GM18505 (cell line): ENCODE measurements at regions not wholly inside any gene's neighbourhood (a gene's known extent, or its start where the extent isn't known, plus 50 kb on each side); places are given as distances from the start of the nearest gene placed in this dataset.
"Not testable (repeated sequence)": the region's sequence is repeated elsewhere in the genome, so short reads cannot be mapped to it uniquely, and the experiment has no call there.

Source experiments
- ATAC-seq: cut with Tn5 transposase; IDR thresholded peaks from one replicate; pipeline ENCODE4 v1.9.1; 2021; ENCODE audit not compliant: unreplicated experiment
- POLR2A ChIP-seq: IDR thresholded peaks from 4 replicates; pipeline ENCODE4 v1.6.1; 2011; ENCODE audit warnings: borderline replicate concordance; ENCODE audit not compliant: insufficient read depth, insufficient read length; ENCODE audit errors: extremely low read depth

- no peak for TF ChIP-seq POLR2A
These were observed 213.9 kb downstream of the DHX15 start for GRCh38 chr4:24370421-24370820.

GRCh38 chr4:24369507-24370029 is 214.8 kb downstream of the DHX15 start:
- no peak for ATAC-seq
- TF ChIP-seq POLR2A: no peak

More at GRCh38 chr4:24370421-24370820, 213.9 kb downstream of the DHX15 start:
- ATAC-seq: no peak

- TF ChIP-seq POLR2A: no peak
- ATAC-seq: no peak
These were observed 215.6 kb downstream of the DHX15 start for GRCh38 chr4:24368801-24369200.

GRCh38 chr4:24364852-24365251 is 219.5 kb downstream of the DHX15 start:
- no peak for TF ChIP-seq POLR2A
- no peak for ATAC-seq

GRCh38 chr4:24364249-24364648 is 220.1 kb downstream of the DHX15 start:
- no peak for TF ChIP-seq POLR2A
- no peak for ATAC-seq

GRCh38 chr4:24363751-24364150 is 220.6 kb downstream of the DHX15 start:
- ATAC-seq: no peak

GRCh38 chr4:24352112-24352511 is 232.2 kb downstream of the DHX15 start:
- TF ChIP-seq POLR2A: no peak
- ATAC-seq: no peak

More at GRCh38 chr4:24363751-24364150, 220.6 kb downstream of the DHX15 start:
- TF ChIP-seq POLR2A: no peak

- ATAC-seq: not testable (repeated sequence)
These were observed 235.0 kb downstream of the DHX15 start for GRCh38 chr4:24349168-24349996.

- no peak for TF ChIP-seq POLR2A
- ATAC-seq: no peak
These were observed 245.1 kb downstream of the DHX15 start for GRCh38 chr4:24339260-24339659.

GRCh38 chr4:24337451-24338190 is 246.7 kb downstream of the DHX15 start:
- ATAC-seq: no peak

GRCh38 chr4:24335616-24336015 is 248.7 kb downstream of the DHX15 start:
- no peak for ATAC-seq
- TF ChIP-seq POLR2A: no peak

More at GRCh38 chr4:24337451-24338190, 246.7 kb downstream of the DHX15 start:
- TF ChIP-seq POLR2A: no peak

- no peak for ATAC-seq
- TF ChIP-seq POLR2A: no peak
These were observed 249.4 kb downstream of the DHX15 start for GRCh38 chr4:24334906-24335305.

- no peak for ATAC-seq
- TF ChIP-seq POLR2A: no peak
These were observed 253.8 kb downstream of the DHX15 start for GRCh38 chr4:24330573-24330972.

GRCh38 chr4:24330172-24330571 is 254.2 kb downstream of the DHX15 start:
- no peak for TF ChIP-seq POLR2A
- no peak for ATAC-seq
